ENCODE measurements at regions not wholly inside any gene's neighbourhood (a gene's known extent, or its start where the extent isn't known, plus 50 kb on each side); places are given as distances from the start of the nearest gene placed in this dataset.

GRCh38 chr2:13714466-13714865, 918.1 kb upstream of the LRATD1 start:
- H3K36me3 Mint-ChIP-seq (ENCODE audit: low read depth), result no peaks in the 10 kb centered on the region; the same call in 2 of the 3 replicates
- H2AFZ ChIP-seq, result no peak overlapping the region
- peaks cover 5% of the 10 kb centered on the region; the same call in 2 of the 3 replicates for H3K9me3 Mint-ChIP-seq
- TF ChIP-seq ZNF114 (CRISPR knock-in tag; IDR thresholded peaks at IDR 0.05) (no peak), CTCF (conservative IDR thresholded peaks at IDR 0.05; ENCODE audit: low read depth in 2 of 2) (no peak), EZH2 (IDR thresholded peaks at IDR 0.05; ENCODE audit: low read depth, unreplicated experiment) (no peak), JUNB (IDR thresholded peaks at IDR 0.05; ENCODE audit: unreplicated experiment) (no peak), POLR2AphosphoS5 (IDR thresholded peaks at IDR 0.05; ENCODE audit: low read depth) (no peak), EZH2phosphoT487 (IDR thresholded peaks at IDR 0.05; ENCODE audit: unreplicated experiment) (no peak), ZNF331 (CRISPR knock-in tag; IDR thresholded peaks at IDR 0.05; ENCODE audit: low read depth) (no peak), ZNF462 (CRISPR knock-in tag; IDR thresholded peaks at IDR 0.05) (no peak), CREB1 (CRISPR knock-in tag; IDR thresholded peaks at IDR 0.05; ENCODE audit: low read depth) (no peak)
- no peaks in the 10 kb centered on the region for H4K20me1 ChIP-seq (replicated peaks; ENCODE audit: insufficient read depth)
- H3K27ac Mint-ChIP-seq, result no peak overlapping the region
- H3K79me2 ChIP-seq (replicated peaks; ENCODE audit: insufficient read depth), result no peaks in the 10 kb centered on the region
- no peaks in the 10 kb centered on the region for H3K27me3 Mint-ChIP-seq (ENCODE audit: insufficient read depth, low read depth, poor library complexity)
- no peaks in the 10 kb centered on the region for H3K4me1 Mint-ChIP-seq
- ATAC-seq (no peak), DNase-seq (ENCODE audit: low spot score) (no peak)
- H3F3A ChIP-seq (replicated peaks; ENCODE audit: low read depth), result no peaks in the 10 kb centered on the region
- H3K36me3 ChIP-seq (ENCODE audit: insufficient read depth), result no peaks in the 10 kb centered on the region
- no peaks in the 10 kb centered on the region; the same call in 1 of the 2 replicates for H3K4me1 ChIP-seq (ENCODE audit: insufficient read depth)
- H3K27me3 ChIP-seq (ENCODE audit: insufficient read depth), result no peaks in the 10 kb centered on the region
- no peak overlapping the region for H3K4me2 ChIP-seq
- no peak overlapping the region for H3K4me3 ChIP-seq
- H3K27ac ChIP-seq (ENCODE audit: low read depth), result no peak overlapping the region
- no peaks in the 10 kb centered on the region for H3K9me2 ChIP-seq (ENCODE audit: insufficient read depth)
- H3K4me3 Mint-ChIP-seq, result no peak overlapping the region
